Thymus (tissue), 11 donors: ENCODE measurements at regions not wholly inside any gene's neighbourhood (a gene's known extent, or its start where the extent isn't known, plus 50 kb on each side); places are given as distances from the start of the nearest gene placed in this dataset.

Experiments
- DNase-seq, 9 donors: peaks; one replicate each; pipeline ENCODE4 v3.0.0-alpha.2; 2013; ENCODE audit warnings: low spot score in 9 of 9, low read depth in 6 of 9, missing footprints in 1 of 9
- H3K27ac ChIP-seq, 2 donors: one replicate each; pipeline ENCODE4 v1.5.1; 2013; ENCODE audit warnings: control low read depth in 1 of 2, low read depth in 1 of 2, low read length in 1 of 2, mild to moderate bottlenecking in 1 of 2, moderate library complexity in 1 of 2
- H3K27me3 ChIP-seq, 2 donors: one replicate each; pipeline ENCODE4 v1.5.1; 2013; ENCODE audit warnings: low read length in 1 of 2; ENCODE audit not compliant: control insufficient read depth in 2 of 2, insufficient read depth in 1 of 2
- H3K36me3 ChIP-seq, 2 donors: one replicate each; pipeline ENCODE4 v1.5.1; 2013; ENCODE audit warnings: low read length in 1 of 2, mild to moderate bottlenecking in 1 of 2, moderate library complexity in 1 of 2; ENCODE audit not compliant: control insufficient read depth in 2 of 2, insufficient read depth in 2 of 2
- H3K4me1 ChIP-seq, 2 donors: one replicate each; pipeline ENCODE4 v1.5.1; 2013; ENCODE audit warnings: low read length in 2 of 2; ENCODE audit not compliant: control insufficient read depth in 2 of 2, insufficient read depth in 2 of 2
- H3K4me3 ChIP-seq, 2 donors: one replicate each; pipeline ENCODE4 v1.5.1; 2013; ENCODE audit warnings: low read length in 2 of 2, control low read depth in 1 of 2, mild to moderate bottlenecking in 1 of 2
- H3K9me3 ChIP-seq, 2 donors: one replicate each; pipeline ENCODE4 v1.5.1; 2013; ENCODE audit warnings: low read length in 1 of 2, mild to moderate bottlenecking in 1 of 2; ENCODE audit not compliant: control insufficient read depth in 2 of 2, insufficient read depth in 1 of 2
- WGBS: extraction: QIAGEN DNeasy Blood & Tissue Kit; methylation state at CpG from one replicate; pipeline ENCODE4 v1.1.7; 2013; 5-methylcytosine and 5-hydroxymethylcytosine counted together
- donor health status: healthy.

- H3K27ac ChIP-seq = no peak overlapping the region
- H3K4me3 ChIP-seq = no peak overlapping the region
- H3K36me3 ChIP-seq = no peaks in the 10 kb centered on the region
- H3K9me3 ChIP-seq = no peaks in the 10 kb centered on the region
- WGBS = 4% methylated on average over 1 of the region's 1 CpG
- no peaks in the 10 kb centered on the region for H3K4me1 ChIP-seq
- DNase-seq = no peak
- H3K27me3 ChIP-seq = no peaks in the 10 kb centered on the region
These were observed 965.4 kb upstream of the TMPRSS15 start for GRCh38 chr21:19368944-19369343.

DNA sequence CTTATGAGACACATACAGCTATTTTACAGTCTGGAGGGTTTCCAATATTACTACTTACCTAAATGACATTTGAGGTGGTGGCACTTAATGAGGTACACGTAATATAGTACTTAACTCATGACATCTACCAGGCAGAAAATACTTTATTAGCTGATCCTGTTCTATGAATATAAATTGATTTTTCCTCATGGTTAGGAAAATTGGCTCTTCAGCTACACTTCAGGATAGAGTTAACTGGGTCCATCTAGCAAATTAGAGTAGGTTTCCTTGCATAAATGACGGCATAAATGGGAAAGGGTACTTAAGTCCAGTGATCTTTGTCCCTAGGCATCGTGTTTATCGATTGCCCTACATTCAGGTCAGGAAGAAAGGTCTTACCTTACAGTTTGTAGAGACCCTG is 988.8 kb upstream of the TMPRSS15 start:
- Histone ChIP-seq H3K27ac (no peak overlapping the region), H3K27me3 (no peaks in the 10 kb centered on the region), H3K4me3 (no peak overlapping the region), H3K4me1 (no peaks in the 10 kb centered on the region), H3K9me3 (no peaks in the 10 kb centered on the region), H3K36me3 (no peaks in the 10 kb centered on the region)
- DNase-seq = no peak
- 79% methylated on average over 4 of the region's 4 CpGs for WGBS

GRCh38 chr21:19400223-19400770 is 996.7 kb upstream of the TMPRSS15 start:
- Histone ChIP-seq H3K4me3 (no peak overlapping the region), H3K9me3 (no peaks in the 10 kb centered on the region), H3K27ac (no peak overlapping the region), H3K36me3 (no peaks in the 10 kb centered on the region), H3K27me3 (no peaks in the 10 kb centered on the region), H3K4me1 (no peaks in the 10 kb centered on the region)
- no peak for DNase-seq
- 92% methylated on average over 5 of the region's 5 CpGs for WGBS

DNA sequence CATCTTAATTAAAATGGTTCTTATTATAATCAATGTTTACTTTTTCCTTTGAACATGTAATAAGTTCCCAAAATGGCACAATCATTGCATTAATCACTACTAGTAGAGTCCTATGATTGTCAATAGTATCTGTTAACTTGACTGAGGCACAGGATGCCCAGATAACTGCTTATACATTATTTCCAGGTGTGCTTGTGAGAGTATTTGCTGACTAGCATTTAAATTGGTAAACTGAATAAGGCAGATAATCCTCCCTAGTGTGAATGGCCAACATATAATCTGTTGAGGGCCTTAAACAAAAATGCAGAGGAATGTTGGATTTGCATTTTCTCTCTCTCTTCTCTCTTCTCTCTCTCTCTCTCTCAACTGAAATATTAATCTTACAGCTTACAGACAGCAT is 999.3 kb upstream of the TMPRSS15 start:
- no peak overlapping the region for H3K27ac ChIP-seq

GRCh38 chr21:19405326-19405725 is 1001.7 kb upstream of the TMPRSS15 start:
- H3K9me3 ChIP-seq = no peaks in the 10 kb centered on the region
- 86% methylated on average over 2 of the region's 2 CpGs for WGBS
- H3K27ac ChIP-seq = no peak overlapping the region

More for the DNA sequence above, 999.3 kb upstream of the TMPRSS15 start:
- Histone ChIP-seq H3K27me3 (no peaks in the 10 kb centered on the region), H3K9me3 (no peaks in the 10 kb centered on the region), H3K4me1 (no peaks in the 10 kb centered on the region), H3K4me3 (no peak overlapping the region), H3K36me3 (no peaks in the 10 kb centered on the region)
- no peak for DNase-seq

GRCh38 chr21:19420565-19420964 is 1017.0 kb upstream of the TMPRSS15 start:
- Histone ChIP-seq H3K4me1 (no peaks in the 10 kb centered on the region), H3K27ac (no peak overlapping the region), H3K36me3 (no peaks in the 10 kb centered on the region), H3K9me3 (peaks cover 0 to 12% of the 10 kb centered on the region in 2 donors), H3K4me3 (no peak overlapping the region), H3K27me3 (no peaks in the 10 kb centered on the region)
- no peak for DNase-seq
- 91% methylated on average over 3 of the region's 3 CpGs for WGBS

More at GRCh38 chr21:19405326-19405725, 1001.7 kb upstream of the TMPRSS15 start:
- H3K36me3 ChIP-seq = no peaks in the 10 kb centered on the region
- DNase-seq = no peak
- no peaks in the 10 kb centered on the region for H3K4me1 ChIP-seq
- H3K27me3 ChIP-seq = no peaks in the 10 kb centered on the region
- no peak overlapping the region for H3K4me3 ChIP-seq

DNA sequence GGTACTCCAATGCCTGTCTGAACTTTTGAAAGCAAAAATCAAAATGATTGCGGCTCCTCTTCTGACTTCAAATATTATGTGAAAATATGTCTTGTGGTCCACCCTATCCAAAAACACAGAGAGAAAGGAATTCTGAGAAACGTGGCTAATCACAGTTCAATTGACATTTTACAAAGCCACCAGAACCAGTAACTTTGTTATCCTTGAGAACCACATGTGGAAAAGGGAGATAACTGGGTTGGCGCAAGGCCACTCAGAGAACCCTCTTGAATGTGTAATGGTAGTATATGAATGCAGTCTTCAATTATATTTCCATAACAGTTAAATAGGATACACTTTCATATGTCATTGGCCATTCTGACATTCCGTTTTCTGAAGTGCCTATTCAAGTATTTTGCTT is 1030.0 kb upstream of the TMPRSS15 start:
- 92% methylated on average over 4 of the region's 4 CpGs for WGBS
- H3K9me3 ChIP-seq = no peaks in the 10 kb centered on the region
- DNase-seq = no peak
- no peak overlapping the region for H3K27ac ChIP-seq
- H3K27me3 ChIP-seq = no peaks in the 10 kb centered on the region
- no peaks in the 10 kb centered on the region for H3K4me1 ChIP-seq
- H3K4me3 ChIP-seq = no peak overlapping the region
- H3K36me3 ChIP-seq = no peaks in the 10 kb centered on the region

DNA sequence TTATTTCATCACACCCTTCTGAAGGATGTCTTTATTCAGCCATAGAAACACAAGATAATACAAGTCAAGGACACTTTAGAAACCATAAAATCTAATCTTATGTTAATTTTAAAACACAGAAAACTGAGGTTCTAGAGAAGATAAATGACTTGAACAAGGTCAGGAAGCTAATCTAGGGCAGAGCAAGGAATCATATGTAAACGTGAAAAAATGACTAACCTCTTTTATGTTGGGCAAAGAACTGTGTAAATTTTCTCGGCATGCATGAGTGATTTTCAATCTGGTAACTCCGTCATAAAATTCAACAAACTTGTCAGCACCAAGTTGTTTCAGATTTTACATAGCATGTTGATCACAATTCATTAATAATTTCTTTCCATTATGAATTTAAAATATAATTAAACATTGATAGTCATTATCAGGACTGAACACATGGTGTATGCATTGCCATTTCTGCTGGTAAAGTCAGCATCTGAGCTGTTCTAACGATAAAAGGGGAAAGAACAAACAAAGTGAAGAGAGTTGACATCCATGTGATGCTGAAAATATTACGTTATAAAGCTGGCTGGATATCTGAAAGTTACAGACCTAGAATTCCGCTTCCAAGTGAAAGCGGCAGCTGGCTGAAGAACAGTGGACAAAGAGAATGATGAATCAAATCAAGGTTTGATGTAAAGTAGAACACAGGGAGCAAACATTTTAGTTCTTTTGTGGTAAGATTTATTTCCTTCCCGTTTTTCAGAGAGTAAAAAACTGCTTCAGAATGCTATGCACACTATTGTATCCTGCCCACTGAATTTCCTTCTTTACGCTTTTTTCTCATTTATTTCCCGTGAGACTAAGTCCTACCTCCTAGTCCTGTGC is 1037.4 kb upstream of the TMPRSS15 start:
- DNase-seq = no peak
- H3K4me3 ChIP-seq = no peak overlapping the region
- no peaks in the 10 kb centered on the region for H3K9me3 ChIP-seq
- H3K27ac ChIP-seq = no peak overlapping the region
- H3K36me3 ChIP-seq = no peaks in the 10 kb centered on the region
- WGBS = 20% methylated on average over 10 of the region's 10 CpGs
- no peaks in the 10 kb centered on the region for H3K4me1 ChIP-seq
- no peaks in the 10 kb centered on the region for H3K27me3 ChIP-seq

GRCh38 chr21:19458295-19458694 is 1054.7 kb upstream of the TMPRSS15 start:
- no peak overlapping the region for H3K4me3 ChIP-seq
- no peaks in the 10 kb centered on the region for H3K36me3 ChIP-seq
- no peaks in the 10 kb centered on the region for H3K27me3 ChIP-seq
- H3K4me1 ChIP-seq = no peaks in the 10 kb centered on the region
- peak in 1 of 9 donors; percentile 12 for DNase-seq
- 89% methylated on average over 1 of the region's 1 CpG for WGBS
- H3K9me3 ChIP-seq = no peaks in the 10 kb centered on the region
- no peak overlapping the region for H3K27ac ChIP-seq
